GM12878 (cell line): ENCODE measurements at regions not wholly inside any gene's neighbourhood (a gene's known extent, or its start where the extent isn't known, plus 50 kb on each side); places are given as distances from the start of the nearest gene placed in this dataset.

Experiments
- ATAC-seq: fragments of 200-7000 bp; cut with Tn5 transposase; 3 replicates; pipeline ENCODE4 v1.9.1; 2020; ENCODE audit warnings: mild to moderate bottlenecking, moderate library complexity
- BruUV-seq: library from RNA; stranded (reverse); fragments of 400-500 nt; replicated peaks from 2 replicates; lab custom pipeline; 2021; lab: Mats Ljungman, UMichigan
- CTCF ChIA-PET: fragments of 300-600 bp; sonication (Branson Sonifier 250); formaldehyde crosslinking; extraction: SDS; loops from one replicate; lab custom pipeline; 2021; ENCODE audit warnings: inconsistent platforms; lab: Yijun Ruan, JAX
- POLR2A ChIA-PET: fragments of 350-600 bp; formaldehyde crosslinking; extraction: SDS; loops from one replicate; lab custom pipeline; 2021; ENCODE audit warnings: inconsistent platforms; lab: Charles Lee
- RAD21 ChIA-PET: fragments of 300-600 bp; sonication (Branson Sonifier 250); formaldehyde crosslinking; loops from one replicate; lab custom pipeline; 2023; ENCODE audit warnings: antibody characterized with exemption; ENCODE audit not compliant: unreplicated experiment; lab: Charles Lee
- SMC1A ChIA-PET: fragments of 300-600 bp; sonication (Branson Sonifier 250); formaldehyde crosslinking; loops from one replicate; lab custom pipeline; 2023; ENCODE audit not compliant: unreplicated experiment, uncharacterized antibody; lab: Charles Lee
- DNase-seq: peaks from one replicate; pipeline ENCODE4 v3.0.0-alpha.2; 2011; ENCODE audit warnings: low read depth, low spot score
- FAIRE-seq: peaks from 3 replicates; lab custom pipeline; 2011; peaks lifted over from hg19 to GRCh38; lab: Jason Lieb, UNC
- H2AFZ ChIP-seq: 2 replicates; pipeline ENCODE4 v1.6.0; 2011; ENCODE audit warnings: low read depth, low read length, control low read depth; ENCODE audit not compliant: control insufficient read depth
- H3K27ac ChIP-seq: 2 replicates; pipeline ENCODE4 v1.5.1; 2011; ENCODE audit warnings: control low read depth; ENCODE audit not compliant: control insufficient read depth, insufficient read depth
- H3K27me3 ChIP-seq, 2 experiments: replicated peaks in 1 of 2; 2 replicates each; pipeline versions ENCODE4 v1.6.0 to v1.6.1; 2011; ENCODE audit warnings: low read length in 1 of 2; ENCODE audit not compliant: control insufficient read depth in 2 of 2, insufficient read depth in 2 of 2
- H3K36me3 ChIP-seq, 2 experiments: 2 replicates each; pipeline ENCODE4 v1.5.1; 2011; ENCODE audit warnings: low read length in 1 of 2; ENCODE audit not compliant: control insufficient read depth in 2 of 2, insufficient read depth in 2 of 2
- H3K4me1 ChIP-seq: 2 replicates; pipeline ENCODE4 v1.6.1; 2011; ENCODE audit warnings: mild to moderate bottlenecking, low read length, moderate library complexity, mixed read lengths; ENCODE audit not compliant: control insufficient read depth, insufficient read depth
- H3K4me2 ChIP-seq: 2 replicates; pipeline ENCODE4 v1.6.0; 2011; ENCODE audit warnings: control low read depth; ENCODE audit not compliant: control insufficient read depth, insufficient read depth
- H3K4me3 ChIP-seq: fragments of 200-600 bp; sonication (generic); 2 replicates; pipeline ENCODE4 v1.5.1; 2016
- H3K79me2 ChIP-seq: 2 replicates; pipeline ENCODE4 v1.6.0; 2011; ENCODE audit warnings: low read length; ENCODE audit not compliant: control insufficient read depth, insufficient read depth
- H3K9ac ChIP-seq: 2 replicates; pipeline ENCODE4 v1.8.0; 2011; ENCODE audit warnings: low read length, control low read depth, mixed read lengths; ENCODE audit not compliant: control insufficient read depth, insufficient read depth
- H3K9me3 ChIP-seq: replicated peaks from 3 replicates; pipeline ENCODE4 v1.5.1; 2011; ENCODE audit warnings: mild to moderate bottlenecking, low read length; ENCODE audit not compliant: control insufficient read depth, insufficient read depth
- H4K20me1 ChIP-seq: 2 replicates; pipeline ENCODE4 v1.6.0; 2011; ENCODE audit not compliant: control insufficient read depth, insufficient read depth
- EZH2 ChIP-seq: IDR thresholded peaks from 2 replicates; pipeline ENCODE4 v1.6.1; 2012; ENCODE audit warnings: low read depth, mild to moderate bottlenecking, control low read depth, inconsistent platforms, low read length, borderline replicate concordance; ENCODE audit not compliant: control insufficient read depth
- GATAD2B ChIP-seq: fragments of 450-650 bp; conservative IDR thresholded peaks from 2 replicates; pipeline ENCODE4 v1.6.1; 2017; ENCODE audit warnings: low read depth, mild to moderate bottlenecking, moderate library complexity
- MEF2B ChIP-seq: fragments of 450-650 bp; IDR thresholded peaks from 2 replicates; pipeline ENCODE4 v1.6.1; 2018; ENCODE audit warnings: mild to moderate bottlenecking, moderate library complexity; ENCODE audit not compliant: partially characterized antibody, poor library complexity, severe bottlenecking
- MTA2 ChIP-seq: fragments of 450-650 bp; IDR thresholded peaks from 2 replicates; pipeline ENCODE4 v1.6.1; 2016; ENCODE audit warnings: low read depth, mild to moderate bottlenecking, moderate library complexity
- NFXL1 ChIP-seq: fragments of 450-650 bp; IDR thresholded peaks from 2 replicates; pipeline ENCODE4 v1.6.1; 2017; ENCODE audit warnings: antibody characterized with exemption, mild to moderate bottlenecking, borderline replicate concordance
- PAX8 ChIP-seq: fragments of 450-650 bp; IDR thresholded peaks from 2 replicates; pipeline ENCODE4 v1.6.1; 2017; ENCODE audit warnings: mild to moderate bottlenecking, moderate library complexity
- SPI1 ChIP-seq: IDR thresholded peaks from 2 replicates; pipeline ENCODE4 v1.6.1; 2011; ENCODE audit warnings: low read depth, mild to moderate bottlenecking, low read length, moderate library complexity, borderline replicate concordance; ENCODE audit not compliant: insufficient read depth
- TARDBP ChIP-seq: IDR thresholded peaks from 2 replicates; pipeline ENCODE4 v1.6.1; 2016; ENCODE audit warnings: borderline replicate concordance
- ZNF384 ChIP-seq: IDR thresholded peaks from 2 replicates; pipeline ENCODE4 v1.6.1; 2012; ENCODE audit warnings: low read depth, mild to moderate bottlenecking, low read length, improper control_type of control experiment, borderline replicate concordance
- ZZZ3 ChIP-seq: IDR thresholded peaks from 2 replicates; pipeline ENCODE4 v1.6.1; 2011; ENCODE audit warnings: low read depth; ENCODE audit not compliant: control insufficient read depth, insufficient read length
- WGBS: methylation state at CpG from one replicate; pipeline ENCODE4 v1.1.6; 2016; ENCODE audit warnings: low lambda C conversion rate; ENCODE audit not compliant: insufficient replicate concordance, insufficient coverage; ENCODE audit errors: missing lambda C conversion rate; 5-methylcytosine and 5-hydroxymethylcytosine counted together
- in situ Hi-C: fragments of 300-500 bp; cut with MboI; formaldehyde crosslinking; loops from 9 replicates; pipeline ENCODE4 v1.14.3; 2018; ENCODE audit warnings: mixed read lengths
- intact Hi-C: fragments of 100-400 bp; cut with micrococcal nuclease; formaldehyde crosslinking; loops from one replicate; pipeline ENCODE4 v1.14.2; 2022; ENCODE audit not compliant: unreplicated experiment
- TF ChIP-seq, protein P1 (sequence below): fragments of 450-650 bp; formaldehyde crosslinking; IDR thresholded peaks from 2 replicates; pipeline ENCODE4 v1.4.0; 2022; ENCODE audit warnings: mild to moderate bottlenecking, moderate library complexity
- TF ChIP-seq, protein P2 (sequence below): IDR thresholded peaks from 2 replicates; pipeline ENCODE4 v1.6.1; 2011; ENCODE audit warnings: borderline replicate concordance, low read depth, mild to moderate bottlenecking, moderate library complexity, low read length; ENCODE audit not compliant: insufficient read depth, poor library complexity, severe bottlenecking

DNA sequence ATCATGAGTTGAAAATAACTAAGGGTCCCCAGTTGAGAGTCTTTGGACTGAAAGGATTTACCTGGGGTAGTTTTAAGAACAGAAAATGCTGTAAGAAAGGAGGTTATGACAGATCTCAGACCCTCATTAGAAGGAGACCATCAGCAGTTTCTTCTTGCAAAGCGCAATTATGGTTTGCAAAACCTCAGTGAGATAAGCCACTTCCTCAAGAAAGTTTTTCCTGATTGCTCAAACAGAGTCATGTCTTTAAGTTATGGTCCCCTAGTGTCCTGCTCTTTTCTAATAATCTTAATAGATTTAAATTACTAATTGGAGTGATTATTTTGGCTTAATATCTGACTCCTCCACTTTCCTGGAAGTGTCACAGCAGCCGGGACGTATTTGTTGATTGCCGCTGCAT lies 293.2 kb upstream of the KLF4 start:
- intact Hi-C loops, result no loop called here
- no peak for TF ChIP-seq ZNF384
- TF ChIP-seq SPI1, result peak; percentile 31; the same call in 1 of the 2 replicates
- TF ChIP-seq MTA2, result peak; percentile 65; the same call in 1 of the 2 replicates
- BruUV-seq, result no TSS peak
- in situ Hi-C loops, result no loop called here
- DNase-seq (no peak), FAIRE-seq (no peak), ATAC-seq (no peak)
- WGBS, result 71% methylated on average over 4 of the region's 4 CpGs
- H3K9ac ChIP-seq, result no peak overlapping the region
- H4K20me1 ChIP-seq, result no peaks in the 10 kb centered on the region
- H3K4me2 ChIP-seq, result no peak overlapping the region
- H3K79me2 ChIP-seq, result no peaks in the 10 kb centered on the region
- H2AFZ ChIP-seq, result no peak overlapping the region
- ChIA-PET SMC1A (interaction anchor here (1.9 to 2.7 kb wide), 4 partner anchors 8 to 71 kb away, joined by 6 to 13 read pairs (median 6); no protein-coding TSS in a partner anchor), POLR2A (interaction anchor here (2.6 kb wide), 1 partner anchor 31 kb away, joined by 8 read pairs; no protein-coding TSS in a partner anchor), CTCF (interaction anchor here (0.7 kb wide), 1 partner anchor 65 kb away, joined by 4 read pairs; no protein-coding TSS in a partner anchor), RAD21 (interaction anchor here (0.7 to 1.2 kb wide), 2 partner anchors 10 to 31 kb away, joined by 3 to 5 read pairs; no protein-coding TSS in a partner anchor)
- H3K27me3 ChIP-seq, result no peaks in the 10 kb centered on the region
- H3K9me3 ChIP-seq, result no peaks in the 10 kb centered on the region
- no peaks in the 10 kb centered on the region for H3K4me1 ChIP-seq
- H3K4me3 ChIP-seq, result no peak overlapping the region
- no peak overlapping the region for H3K27ac ChIP-seq
- no peaks in the 10 kb centered on the region for H3K36me3 ChIP-seq

DNA sequence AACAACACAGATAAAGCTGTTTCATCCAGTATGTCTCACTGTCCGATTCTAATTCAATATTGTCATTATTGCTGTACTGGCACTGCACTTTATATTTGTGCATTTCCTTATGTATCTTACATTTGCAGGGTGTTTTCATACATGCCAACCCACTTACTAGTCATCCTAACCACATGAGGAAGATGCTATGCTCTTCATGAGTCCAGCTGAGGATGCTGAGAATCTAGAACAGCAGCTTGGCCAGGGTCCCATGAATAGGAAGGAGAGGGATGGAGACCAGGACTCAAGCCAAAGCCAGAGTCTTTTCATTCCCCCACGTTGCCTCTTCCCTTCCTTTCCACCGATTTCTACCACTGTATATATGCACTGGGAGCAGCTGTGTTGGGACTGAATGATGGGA lies 292.8 kb upstream of the KLF4 start:
- no TSS peak for BruUV-seq
- Histone ChIP-seq H3K4me2 (no peak overlapping the region), H3K4me1 (no peaks in the 10 kb centered on the region), H4K20me1 (no peaks in the 10 kb centered on the region), H3K27me3 (no peaks in the 10 kb centered on the region), H2AFZ (no peak overlapping the region), H3K79me2 (no peaks in the 10 kb centered on the region), H3K9me3 (no peaks in the 10 kb centered on the region), H3K36me3 (no peaks in the 10 kb centered on the region), H3K27ac (no peak overlapping the region), H3K9ac (no peak overlapping the region), H3K4me3 (no peak overlapping the region)
- intact Hi-C loops (no loop called here), in situ Hi-C loops (no loop called here)
- WGBS, result 0% methylated on average over 3 of the region's 3 CpGs
- ChIA-PET RAD21 (interaction anchor here (0.7 to 1.4 kb wide), 3 partner anchors 11 to 49 kb away, joined by 3 to 4 read pairs (median 4); no protein-coding TSS in a partner anchor), POLR2A (interaction anchor here (1.6 to 2.6 kb wide), 2 partner anchors 13 to 31 kb away, joined by 4 to 8 read pairs; no protein-coding TSS in a partner anchor), SMC1A (interaction anchor here (1.1 to 4.3 kb wide), 10 partner anchors 10 to 150 kb away, joined by 3 to 15 read pairs (median 6); no protein-coding TSS in a partner anchor), CTCF (interaction anchor here (0.7 to 2.5 kb wide), 3 partner anchors 12 to 65 kb away, joined by 4 to 9 read pairs (median 6); no protein-coding TSS in a partner anchor)
- FAIRE-seq, result no peak
- no peak for DNase-seq
- ATAC-seq, result no peak
- TF ChIP-seq ZZZ3 (no peak), EZH2 (no peak), TARDBP (no peak), MEF2B (no peak), PAX8 (no peak), GATAD2B (no peak), NFXL1 (no peak)
- TF ChIP-seq, protein P1, sequence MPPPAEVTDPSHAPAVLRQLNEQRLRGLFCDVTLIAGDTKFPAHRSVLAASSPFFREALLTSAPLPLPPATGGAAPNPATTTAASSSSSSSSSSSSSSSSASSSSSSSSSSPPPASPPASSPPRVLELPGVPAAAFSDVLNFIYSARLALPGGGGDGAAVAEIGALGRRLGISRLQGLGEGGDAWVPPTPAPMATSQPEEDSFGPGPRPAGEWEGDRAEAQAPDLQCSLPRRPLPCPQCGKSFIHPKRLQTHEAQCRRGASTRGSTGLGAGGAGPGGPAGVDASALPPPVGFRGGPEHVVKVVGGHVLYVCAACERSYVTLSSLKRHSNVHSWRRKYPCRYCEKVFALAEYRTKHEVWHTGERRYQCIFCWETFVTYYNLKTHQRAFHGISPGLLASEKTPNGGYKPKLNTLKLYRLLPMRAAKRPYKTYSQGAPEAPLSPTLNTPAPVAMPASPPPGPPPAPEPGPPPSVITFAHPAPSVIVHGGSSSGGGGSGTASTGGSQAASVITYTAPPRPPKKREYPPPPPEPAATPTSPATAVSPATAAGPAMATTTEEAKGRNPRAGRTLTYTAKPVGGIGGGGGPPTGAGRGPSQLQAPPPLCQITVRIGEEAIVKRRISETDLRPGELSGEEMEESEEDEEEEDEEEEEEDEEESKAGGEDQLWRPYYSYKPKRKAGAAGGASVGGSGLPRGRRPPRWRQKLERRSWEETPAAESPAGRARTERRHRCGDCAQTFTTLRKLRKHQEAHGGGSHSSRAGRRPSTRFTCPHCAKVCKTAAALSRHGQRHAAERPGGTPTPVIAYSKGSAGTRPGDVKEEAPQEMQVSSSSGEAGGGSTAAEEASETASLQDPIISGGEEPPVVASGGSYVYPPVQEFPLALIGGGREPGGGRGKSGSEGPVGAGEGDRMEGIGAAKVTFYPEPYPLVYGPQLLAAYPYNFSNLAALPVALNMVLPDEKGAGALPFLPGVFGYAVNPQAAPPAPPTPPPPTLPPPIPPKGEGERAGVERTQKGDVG (CRISPR knock-in tag), result no peak
- TF ChIP-seq, protein P2, sequence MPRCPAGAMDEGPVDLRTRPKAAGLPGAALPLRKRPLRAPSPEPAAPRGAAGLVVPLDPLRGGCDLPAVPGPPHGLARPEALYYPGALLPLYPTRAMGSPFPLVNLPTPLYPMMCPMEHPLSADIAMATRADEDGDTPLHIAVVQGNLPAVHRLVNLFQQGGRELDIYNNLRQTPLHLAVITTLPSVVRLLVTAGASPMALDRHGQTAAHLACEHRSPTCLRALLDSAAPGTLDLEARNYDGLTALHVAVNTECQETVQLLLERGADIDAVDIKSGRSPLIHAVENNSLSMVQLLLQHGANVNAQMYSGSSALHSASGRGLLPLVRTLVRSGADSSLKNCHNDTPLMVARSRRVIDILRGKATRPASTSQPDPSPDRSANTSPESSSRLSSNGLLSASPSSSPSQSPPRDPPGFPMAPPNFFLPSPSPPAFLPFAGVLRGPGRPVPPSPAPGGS, result no peak
